ENCODE measurements at regions not wholly inside any gene's neighbourhood (a gene's known extent, or its start where the extent isn't known, plus 50 kb on each side); places are given as distances from the start of the nearest gene placed in this dataset.

- H3K9me3 ChIP-seq: peaks cover 0 to 17% (median 5%) of the 10 kb centered on the region in 4 donors
- intact Hi-C loops (cut with DNase I): no loop called here
- no peaks in the 10 kb centered on the region for H3K4me1 ChIP-seq
- TF ChIP-seq, protein P1, sequence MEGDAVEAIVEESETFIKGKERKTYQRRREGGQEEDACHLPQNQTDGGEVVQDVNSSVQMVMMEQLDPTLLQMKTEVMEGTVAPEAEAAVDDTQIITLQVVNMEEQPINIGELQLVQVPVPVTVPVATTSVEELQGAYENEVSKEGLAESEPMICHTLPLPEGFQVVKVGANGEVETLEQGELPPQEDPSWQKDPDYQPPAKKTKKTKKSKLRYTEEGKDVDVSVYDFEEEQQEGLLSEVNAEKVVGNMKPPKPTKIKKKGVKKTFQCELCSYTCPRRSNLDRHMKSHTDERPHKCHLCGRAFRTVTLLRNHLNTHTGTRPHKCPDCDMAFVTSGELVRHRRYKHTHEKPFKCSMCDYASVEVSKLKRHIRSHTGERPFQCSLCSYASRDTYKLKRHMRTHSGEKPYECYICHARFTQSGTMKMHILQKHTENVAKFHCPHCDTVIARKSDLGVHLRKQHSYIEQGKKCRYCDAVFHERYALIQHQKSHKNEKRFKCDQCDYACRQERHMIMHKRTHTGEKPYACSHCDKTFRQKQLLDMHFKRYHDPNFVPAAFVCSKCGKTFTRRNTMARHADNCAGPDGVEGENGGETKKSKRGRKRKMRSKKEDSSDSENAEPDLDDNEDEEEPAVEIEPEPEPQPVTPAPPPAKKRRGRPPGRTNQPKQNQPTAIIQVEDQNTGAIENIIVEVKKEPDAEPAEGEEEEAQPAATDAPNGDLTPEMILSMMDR (IDR thresholded peaks at IDR 0.05): no peak
- no peak for TF ChIP-seq POLR2AphosphoS5 (IDR thresholded peaks at IDR 0.05)
- no peak for TF ChIP-seq POLR2A (IDR thresholded peaks at IDR 0.05)
- no peak for TF ChIP-seq EP300 (IDR thresholded peaks at IDR 0.05)
- H3K27ac ChIP-seq: no peak overlapping the region
- H3K36me3 ChIP-seq: no peaks in the 10 kb centered on the region
- no peak for DNase-seq
- H3K4me3 ChIP-seq: no peak overlapping the region
- peaks cover 0 to 2% (median 0%) of the 10 kb centered on the region in 3 donors for H3K27me3 ChIP-seq
- WGBS, 2 donors: 57 to 61% methylated on average over 10 of the region's 10 CpGs
These were observed 150.7 kb upstream of the LHX5 start for GRCh38 chr12:113622410-113622809.

DNA sequence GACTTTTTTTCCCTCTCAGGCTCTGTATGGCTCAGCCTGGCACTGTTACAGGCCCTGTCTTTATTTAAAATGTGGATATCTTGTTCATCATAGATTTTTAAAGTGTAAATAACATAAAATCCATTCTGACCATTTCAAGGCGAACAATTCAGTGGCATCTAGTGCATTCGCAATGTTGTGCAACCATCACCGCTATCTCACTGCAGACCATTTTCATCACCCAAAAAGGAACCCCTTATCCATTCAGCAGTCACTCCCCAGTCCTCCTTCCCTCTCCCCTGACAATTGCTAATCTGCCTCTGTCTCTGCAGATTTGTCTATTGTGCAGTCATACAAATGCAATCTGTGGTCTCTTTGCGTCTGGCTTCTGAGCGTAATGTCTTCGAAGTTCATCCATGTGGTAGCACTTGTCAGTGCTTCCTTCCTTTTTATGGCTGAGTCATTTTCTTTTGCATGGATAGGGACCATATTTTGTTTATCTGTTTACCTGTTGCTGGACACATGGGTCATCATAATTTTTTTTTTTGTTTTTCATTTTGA, 148.8 kb upstream of the LHX5 start:
- Histone ChIP-seq H3K4me3 (no peak overlapping the region), H3K27me3 (peaks cover 0 to 5% (median 0%) of the 10 kb centered on the region in 3 donors), H3K36me3 (no peaks in the 10 kb centered on the region), H3K4me1 (no peaks in the 10 kb centered on the region), H3K9me3 (peaks cover 0 to 12% (median 3%) of the 10 kb centered on the region in 4 donors), H3K27ac (no peak overlapping the region)
- no peak for DNase-seq
- 79 to 85% methylated on average over 6 of the region's 6 CpGs for WGBS, 2 donors
- TF ChIP-seq POLR2A (IDR thresholded peaks at IDR 0.05): no peak
- intact Hi-C loops (cut with DNase I): no loop called here

- H3K4me3 ChIP-seq: no peak overlapping the region
- H3K9me3 ChIP-seq: peaks cover 0 to 5% (median 0%) of the 10 kb centered on the region in 4 donors
- H3K4me1 ChIP-seq: no peaks in the 10 kb centered on the region
- no peaks in the 10 kb centered on the region for H3K36me3 ChIP-seq
- 19 to 47% methylated on average over 5 of the region's 5 CpGs for WGBS, 2 donors
- H3K27me3 ChIP-seq: peaks cover 0 to 7% (median 2%) of the 10 kb centered on the region in 3 donors
- intact Hi-C loops (cut with DNase I): no loop called here
- TF ChIP-seq EP300 (IDR thresholded peaks at IDR 0.05) (no peak), POLR2AphosphoS5 (IDR thresholded peaks at IDR 0.05) (no peak), POLR2A (IDR thresholded peaks at IDR 0.05) (no peak)
- TF ChIP-seq, protein P1 (IDR thresholded peaks at IDR 0.05): no peak
- no peak overlapping the region for H3K27ac ChIP-seq
- no peak for DNase-seq
These were observed 147.5 kb upstream of the LHX5 start for GRCh38 chr12:113619202-113619601.

DNA sequence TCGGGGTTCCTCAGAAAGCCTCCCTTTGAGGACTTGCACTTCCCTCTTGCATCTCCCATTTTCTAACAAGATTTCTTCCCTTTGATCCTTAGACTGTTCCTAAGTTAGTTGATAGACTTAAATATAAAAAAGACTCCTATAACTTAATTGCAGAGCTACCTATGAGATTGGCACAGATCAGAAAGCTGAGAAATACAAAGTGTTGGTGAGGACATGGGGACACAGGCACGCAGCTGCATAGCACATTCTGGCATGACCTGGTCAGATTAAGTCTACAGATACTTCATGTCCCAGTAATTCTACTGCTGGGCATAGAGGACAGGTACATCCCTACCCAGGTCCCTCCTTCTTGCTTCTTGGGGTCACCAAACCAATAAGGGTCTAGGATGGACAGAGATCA, 141.7 kb upstream of the LHX5 start:
- H3K27me3 ChIP-seq: peaks cover 0 to 58% (median 22%) of the 10 kb centered on the region in 3 donors
- peaks cover 0 to 4% (median 0%) of the 10 kb centered on the region in 4 donors for H3K9me3 ChIP-seq
- 88 to 91% methylated on average over 2 of the region's 2 CpGs for WGBS, 2 donors
- no peak overlapping the region for H3K27ac ChIP-seq
- DNase-seq: no peak
- H3K4me1 ChIP-seq: no peaks in the 10 kb centered on the region
- no peaks in the 10 kb centered on the region for H3K36me3 ChIP-seq
- TF ChIP-seq POLR2AphosphoS5 (IDR thresholded peaks at IDR 0.05) (no peak), EP300 (IDR thresholded peaks at IDR 0.05) (no peak), POLR2A (IDR thresholded peaks at IDR 0.05) (no peak)
- TF ChIP-seq, protein P1 (IDR thresholded peaks at IDR 0.05): no peak
- no peak overlapping the region for H3K4me3 ChIP-seq
- intact Hi-C loops (cut with DNase I): no loop called here

- H3K9me3 ChIP-seq: peaks cover 0 to 4% (median 0%) of the 10 kb centered on the region in 4 donors
- no peaks in the 10 kb centered on the region for H3K4me1 ChIP-seq
- DNase-seq: no peak
- no peak overlapping the region for H3K4me3 ChIP-seq
- 23 to 50% methylated on average over 3 of the region's 3 CpGs for WGBS, 2 donors
- H3K27me3 ChIP-seq: peaks cover 0 to 62% (median 22%) of the 10 kb centered on the region in 3 donors
- H3K27ac ChIP-seq: no peak overlapping the region
- intact Hi-C loops (cut with DNase I): no loop called here
- TF ChIP-seq POLR2A (IDR thresholded peaks at IDR 0.05) (no peak), POLR2AphosphoS5 (IDR thresholded peaks at IDR 0.05) (no peak), EP300 (IDR thresholded peaks at IDR 0.05) (no peak)
- TF ChIP-seq, protein P1 (IDR thresholded peaks at IDR 0.05): no peak
- no peaks in the 10 kb centered on the region for H3K36me3 ChIP-seq
These were observed 141.1 kb upstream of the LHX5 start for GRCh38 chr12:113612793-113613192.

Measured in sigmoid colon (tissue), 6 donors.